DOHH2 (cell line): ENCODE measurements at regions not wholly inside any gene's neighbourhood (a gene's known extent, or its start where the extent isn't known, plus 50 kb on each side); places are given as distances from the start of the nearest gene placed in this dataset.

Source experiments
- H3F3A ChIP-seq: fragments of 200-600 bp; sonication (generic), shearing (Covaris generic); 2 replicates; pipeline ENCODE4 v1.6.0; 2016; ENCODE audit warnings: antibody characterized with exemption, mild to moderate bottlenecking; ENCODE audit not compliant: control insufficient read depth, insufficient read depth
- H3K27ac ChIP-seq: fragments of 200-600 bp; sonication (generic); 2 replicates; pipeline ENCODE4 v1.5.1; 2014; ENCODE audit warnings: low read depth, mild to moderate bottlenecking, low read length, moderate library complexity
- H3K27me3 ChIP-seq: fragments of 200-600 bp; sonication (generic); 2 replicates; pipeline ENCODE4 v1.6.1; 2014; ENCODE audit warnings: mild to moderate bottlenecking, low read length, mixed read lengths; ENCODE audit not compliant: control insufficient read depth
- H3K36me3 ChIP-seq: fragments of 200-600 bp; sonication (generic); 2 replicates; pipeline ENCODE4 v1.6.1; 2014; ENCODE audit warnings: mild to moderate bottlenecking, low read length, moderate library complexity, mixed read lengths; ENCODE audit not compliant: control insufficient read depth
- H3K4me1 ChIP-seq: fragments of 200-600 bp; sonication (generic); 2 replicates; pipeline ENCODE4 v1.6.1; 2014; ENCODE audit warnings: mild to moderate bottlenecking, low read length, mixed read lengths; ENCODE audit not compliant: control insufficient read depth
- H3K4me2 ChIP-seq: fragments of 200-600 bp; sonication (generic); 2 replicates; pipeline ENCODE4 v1.6.0; 2014; ENCODE audit warnings: mild to moderate bottlenecking, low read length, moderate library complexity
- H3K4me3 ChIP-seq: fragments of 200-600 bp; sonication (generic); 2 replicates; pipeline ENCODE4 v1.5.1; 2014; ENCODE audit warnings: mild to moderate bottlenecking, low read length, mixed read lengths
- H3K79me2 ChIP-seq: fragments of 200-600 bp; sonication (generic); 2 replicates; pipeline ENCODE4 v1.6.1; 2014; ENCODE audit warnings: mild to moderate bottlenecking, low read length, mixed read lengths; ENCODE audit not compliant: control insufficient read depth
- H3K9me2 ChIP-seq: fragments of 200-600 bp; sonication (generic); replicated peaks from 2 replicates; pipeline ENCODE4 v1.6.1; 2014; ENCODE audit warnings: mild to moderate bottlenecking, low read length, mixed read lengths; ENCODE audit not compliant: control insufficient read depth
- H3K9me3 ChIP-seq: fragments of 200-600 bp; sonication (generic); 2 replicates; pipeline ENCODE4 v1.6.1; 2014; ENCODE audit warnings: antibody characterized with exemption, low read length, mixed read lengths; ENCODE audit not compliant: control insufficient read depth, insufficient read depth
- H4K20me1 ChIP-seq: fragments of 200-600 bp; sonication (generic); 2 replicates; pipeline ENCODE4 v1.6.0; 2014; ENCODE audit warnings: low read depth, mild to moderate bottlenecking, antibody characterized with exemption, low read length, moderate library complexity; ENCODE audit not compliant: control insufficient read depth, insufficient read depth
- CTCF ChIP-seq: fragments of 200-600 bp; sonication (generic); IDR thresholded peaks from one replicate; pipeline ENCODE4 v1.5.1; 2014; ENCODE audit warnings: antibody characterized with exemption, mild to moderate bottlenecking, low read depth, low read length; ENCODE audit not compliant: poor library complexity, severe bottlenecking
- EZH2phosphoT487 ChIP-seq: fragments of 200-600 bp; sonication (generic); IDR thresholded peaks from 2 replicates; pipeline ENCODE4 v1.6.1; 2017; ENCODE audit warnings: borderline replicate concordance, mild to moderate bottlenecking, antibody characterized with exemption, low read length, moderate library complexity, mixed read lengths

DNA sequence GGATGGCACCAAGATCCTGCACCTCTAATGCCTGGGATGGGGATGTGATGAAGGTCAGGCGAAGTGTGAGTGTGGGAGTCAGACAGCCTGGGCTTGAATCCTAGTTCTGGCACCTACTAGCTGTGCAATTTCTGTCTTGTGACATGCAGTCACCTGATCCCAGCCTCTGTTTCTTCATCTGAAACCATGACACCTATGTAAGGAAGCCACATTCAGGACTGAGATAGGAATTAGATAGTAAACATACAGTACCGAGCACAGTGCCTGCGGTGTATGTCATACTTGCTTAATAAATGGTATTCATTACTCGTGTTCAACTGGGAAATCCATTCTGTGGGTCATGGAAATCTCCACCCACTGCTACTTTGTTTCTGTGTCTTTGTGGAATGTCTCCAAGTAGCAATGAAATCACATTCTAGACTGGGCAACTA, 140.6 kb upstream of the STC2 start:
- TF ChIP-seq CTCF = no peak
- TF ChIP-seq EZH2phosphoT487 = no peak
- H3F3A ChIP-seq = no peaks in the 10 kb centered on the region

DNA sequence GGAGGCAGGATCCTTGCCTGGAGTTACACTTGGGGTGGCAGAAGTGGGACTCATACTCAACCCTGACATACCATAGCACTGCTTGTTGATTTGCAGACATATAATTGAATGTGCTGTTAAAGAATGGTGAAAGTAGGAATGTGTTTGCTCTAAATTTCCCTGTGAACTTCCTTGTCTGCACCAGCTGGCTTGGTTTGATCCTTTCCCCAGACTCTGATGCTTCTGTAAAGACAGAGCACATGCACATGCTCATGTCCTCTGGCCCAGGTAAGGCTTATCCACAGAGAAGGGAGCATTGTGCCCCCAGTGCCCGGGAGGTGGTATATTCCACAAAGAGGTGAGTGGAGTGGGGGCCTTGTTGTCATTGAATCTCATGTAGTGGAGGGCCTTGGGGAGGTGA, 138.0 kb upstream of the STC2 start:
- no peak for TF ChIP-seq EZH2phosphoT487
- TF ChIP-seq CTCF = no peak
- Histone ChIP-seq H3F3A (no peaks in the 10 kb centered on the region), H4K20me1 (no peaks in the 10 kb centered on the region), H3K79me2 (no peaks in the 10 kb centered on the region), H3K27ac (no peak overlapping the region), H3K4me1 (no peaks in the 10 kb centered on the region), H3K4me2 (no peak overlapping the region), H3K36me3 (no peaks in the 10 kb centered on the region), H3K9me3 (peaks cover 12% of the 10 kb centered on the region), H3K9me2 (no peaks in the 10 kb centered on the region), H3K4me3 (no peak overlapping the region), H3K27me3 (no peaks in the 10 kb centered on the region)

More for the DNA sequence above, 140.6 kb upstream of the STC2 start:
- no peaks in the 10 kb centered on the region for H3K36me3 ChIP-seq
- no peaks in the 10 kb centered on the region for H3K27me3 ChIP-seq
- H3K27ac ChIP-seq = no peak overlapping the region
- H3K4me2 ChIP-seq = no peak overlapping the region
- no peak overlapping the region for H3K4me3 ChIP-seq
- H3K79me2 ChIP-seq = no peaks in the 10 kb centered on the region
- no peaks in the 10 kb centered on the region for H3K9me2 ChIP-seq
- peaks cover 12% of the 10 kb centered on the region for H3K9me3 ChIP-seq
- no peaks in the 10 kb centered on the region for H4K20me1 ChIP-seq
- no peaks in the 10 kb centered on the region for H3K4me1 ChIP-seq

DNA sequence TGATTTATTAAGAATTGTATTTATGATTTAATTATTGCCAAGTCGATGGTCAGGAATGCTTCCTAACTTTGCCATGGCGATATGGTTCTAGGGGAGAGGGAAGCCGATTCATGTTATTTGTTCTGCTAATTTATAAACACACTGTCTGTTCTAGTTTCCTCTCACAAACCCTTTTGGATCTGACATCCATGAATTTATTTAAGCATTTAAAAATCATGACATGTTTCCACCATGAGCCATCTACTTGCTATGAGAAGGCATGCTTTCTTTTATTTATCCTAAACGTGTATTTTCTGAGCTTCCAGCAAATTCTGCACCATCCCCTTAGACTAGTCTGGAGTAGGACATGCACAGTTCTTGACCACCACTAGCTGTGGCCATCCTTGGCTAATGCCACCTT, 136.6 kb upstream of the STC2 start:
- Histone ChIP-seq H3K4me1 (no peaks in the 10 kb centered on the region), H3K9me2 (no peaks in the 10 kb centered on the region), H3K9me3 (peaks cover 12% of the 10 kb centered on the region), H3F3A (no peaks in the 10 kb centered on the region), H3K36me3 (no peaks in the 10 kb centered on the region), H3K27me3 (no peaks in the 10 kb centered on the region), H3K27ac (no peak overlapping the region), H3K4me2 (no peak overlapping the region), H3K79me2 (no peaks in the 10 kb centered on the region), H4K20me1 (no peaks in the 10 kb centered on the region), H3K4me3 (no peak overlapping the region)
- TF ChIP-seq EZH2phosphoT487 = no peak
- TF ChIP-seq CTCF = no peak

DNA sequence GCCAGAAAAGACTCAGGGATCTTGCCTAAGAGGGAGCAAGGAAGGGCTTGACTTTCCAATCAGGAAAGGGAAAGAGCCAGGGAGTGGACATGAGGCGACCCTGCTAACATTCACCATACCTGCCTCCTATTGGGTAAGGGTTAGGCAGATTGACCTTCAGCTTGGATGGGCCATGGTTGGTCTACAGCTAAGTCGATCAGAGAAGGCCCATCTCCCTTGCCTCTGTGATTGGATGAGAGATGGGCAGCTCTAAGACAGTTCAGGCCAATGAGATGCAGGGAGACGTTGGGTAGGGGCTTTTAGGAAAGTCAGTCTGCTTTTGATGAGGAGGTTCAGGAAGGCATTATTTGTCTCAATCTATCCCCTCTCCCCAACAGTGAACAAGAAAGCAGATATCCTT, 135.0 kb upstream of the STC2 start:
- H3K27ac ChIP-seq = no peak overlapping the region
- H4K20me1 ChIP-seq = no peaks in the 10 kb centered on the region
- H3K79me2 ChIP-seq = no peaks in the 10 kb centered on the region
- no peaks in the 10 kb centered on the region for H3F3A ChIP-seq
- no peaks in the 10 kb centered on the region for H3K9me2 ChIP-seq
- H3K4me2 ChIP-seq = no peak overlapping the region
- TF ChIP-seq EZH2phosphoT487 (no peak), CTCF (no peak)
- H3K4me1 ChIP-seq = no peaks in the 10 kb centered on the region
- peaks cover 12% of the 10 kb centered on the region for H3K9me3 ChIP-seq
- no peaks in the 10 kb centered on the region for H3K36me3 ChIP-seq
- no peak overlapping the region for H3K4me3 ChIP-seq
- no peaks in the 10 kb centered on the region for H3K27me3 ChIP-seq
